H1 (cell line): ENCODE measurements at regions not wholly inside any gene's neighbourhood (a gene's known extent, or its start where the extent isn't known, plus 50 kb on each side); places are given as distances from the start of the nearest gene placed in this dataset.

Experiments
- CTCF ChIA-PET: fragments of 300-600 bp; sonication (Branson Sonifier 250); formaldehyde crosslinking; loops from one replicate; lab custom pipeline; 2021; ENCODE audit not compliant: partially characterized antibody; lab: Charles Lee
- POLR2A ChIA-PET: fragments of 300-600 bp; sonication (Branson Sonifier 250); formaldehyde crosslinking; loops from one replicate; lab custom pipeline; 2021; ENCODE audit warnings: inconsistent platforms; ENCODE audit not compliant: partially characterized antibody; lab: Charles Lee
- DNase-seq, 2 experiments: peaks; one replicate each; pipeline versions ENCODE4 v3.0.0 to v3.0.0-alpha.2; 2010 to 2022; ENCODE audit warnings: low spot score in 2 of 2, low read depth in 1 of 2, mixed read lengths in 1 of 2
- FAIRE-seq: peaks from 2 replicates; lab custom pipeline; 2011; peaks lifted over from hg19 to GRCh38; lab: Jason Lieb, UNC
- H2AFZ ChIP-seq: 2 replicates; pipeline ENCODE4 v1.8.1; 2012; ENCODE audit warnings: low read length, inconsistent platforms
- H2AK5ac ChIP-seq: 2 replicates; pipeline ENCODE4 v1.6.1; 2013; ENCODE audit warnings: low read depth, low read length
- H2BK120ac ChIP-seq: replicated peaks from 2 replicates; pipeline ENCODE3; 2013; ENCODE audit warnings: low read depth, low read length, inconsistent platforms
- H2BK12ac ChIP-seq: 2 replicates; pipeline ENCODE4 v1.6.1; 2013; ENCODE audit warnings: low read depth, low read length
- H2BK15ac ChIP-seq: 2 replicates; pipeline ENCODE4 v1.6.1; 2013; ENCODE audit warnings: low read length
- H2BK20ac ChIP-seq: 2 replicates; pipeline ENCODE4 v1.6.1; 2013; ENCODE audit warnings: low read length
- H2BK5ac ChIP-seq: 2 replicates; pipeline ENCODE4 v1.6.1; 2013; ENCODE audit warnings: low read depth, low read length
- H3K14ac ChIP-seq: 2 replicates; pipeline ENCODE4 v1.6.1; 2013; ENCODE audit warnings: inconsistent platforms; ENCODE audit not compliant: insufficient read length
- H3K18ac ChIP-seq: 2 replicates; pipeline ENCODE4 v1.6.1; 2013; ENCODE audit warnings: low read length; ENCODE audit errors: extremely low read depth
- H3K23ac ChIP-seq: 2 replicates; pipeline ENCODE4 v1.6.1; 2013; ENCODE audit warnings: inconsistent platforms; ENCODE audit not compliant: insufficient read length
- H3K23me2 ChIP-seq: 2 replicates; pipeline ENCODE4 v1.6.1; 2013; ENCODE audit warnings: low read depth, low read length
- H3K27ac ChIP-seq: 2 replicates; pipeline ENCODE4 v1.6.1; 2011; ENCODE audit warnings: low read depth, low read length, inconsistent platforms
- H3K27me3 ChIP-seq, 4 experiments: replicated peaks in 1 of 4; 1 replicate in 1 of 4; 2 replicates in 3 of 4; pipeline versions ENCODE4 v1.6.1 to v1.8.1; 2011 to 2013; ENCODE audit warnings: low read length in 3 of 4, mild to moderate bottlenecking in 3 of 4, inconsistent platforms in 2 of 4, mixed read lengths in 2 of 4, moderate library complexity in 1 of 4; ENCODE audit not compliant: control insufficient read depth in 3 of 4, insufficient read depth in 3 of 4; ENCODE audit errors: extremely low read depth in 1 of 4
- H3K36me3 ChIP-seq, 4 experiments: 2 replicates each; pipeline versions ENCODE4 v1.6.1 to v1.8.1; 2011 to 2013; ENCODE audit warnings: mild to moderate bottlenecking in 4 of 4, low read length in 3 of 4, moderate library complexity in 2 of 4, control low read depth in 1 of 4, inconsistent platforms in 1 of 4; ENCODE audit not compliant: insufficient read depth in 4 of 4, control insufficient read depth in 2 of 4
- H3K4ac ChIP-seq: replicated peaks from 2 replicates; pipeline ENCODE3; 2013; ENCODE audit warnings: low read length, low read depth, mixed read lengths, inconsistent platforms; ENCODE audit not compliant: insufficient read length
- H3K4me1 ChIP-seq, 4 experiments: replicated peaks in 1 of 4; 1 replicate in 1 of 4; 2 replicates in 3 of 4; pipeline versions ENCODE4 v1.6.1 to v1.8.1; 2011 to 2013; ENCODE audit warnings: low read length in 3 of 4, inconsistent platforms in 2 of 4, mixed read lengths in 1 of 4; ENCODE audit not compliant: insufficient read depth in 4 of 4, control insufficient read depth in 3 of 4
- H3K4me2 ChIP-seq, 2 experiments: 2 replicates each; pipeline versions ENCODE4 v1.6.1 to v1.8.1; 2011 to 2013; ENCODE audit warnings: low read depth in 2 of 2, low read length in 2 of 2, control low read depth in 1 of 2, inconsistent platforms in 1 of 2, mild to moderate bottlenecking in 1 of 2; ENCODE audit not compliant: insufficient read depth in 1 of 2
- H3K4me3 ChIP-seq, 4 experiments: fragments of 200-600, 300-600 bp in 1 of 4; sonication (generic), shearing (Covaris generic), sonication (Bioruptor Twin) in 1 of 4; 2 replicates each; pipeline versions ENCODE4 v1.5.1 to v1.8.1; 2011 to 2016; ENCODE audit warnings: low read length in 4 of 4, low read depth in 3 of 4, control low read depth in 2 of 4, inconsistent platforms in 2 of 4, mild to moderate bottlenecking in 2 of 4, mixed read lengths in 1 of 4, moderate library complexity in 1 of 4; ENCODE audit not compliant: insufficient read depth in 2 of 4; ENCODE audit errors: extremely low read depth in 1 of 4
- H3K56ac ChIP-seq: replicated peaks from 2 replicates; pipeline ENCODE3; 2013; ENCODE audit warnings: low read depth, mild to moderate bottlenecking, mixed read lengths, low read length, inconsistent platforms; ENCODE audit not compliant: insufficient read length
- H3K79me1 ChIP-seq: 2 replicates; pipeline ENCODE4 v1.6.1; 2013; ENCODE audit warnings: low read depth, low read length, control low read depth
- H3K79me2 ChIP-seq, 2 experiments: 2 replicates each; pipeline versions ENCODE4 v1.6.1 to v1.8.1; 2012 to 2013; ENCODE audit warnings: low read length in 2 of 2, mild to moderate bottlenecking in 2 of 2, inconsistent platforms in 1 of 2; ENCODE audit not compliant: insufficient read depth in 2 of 2, control insufficient read depth in 1 of 2
- H3K9ac ChIP-seq, 4 experiments: replicated peaks in 1 of 4; 1 replicate in 1 of 4; 2 replicates in 3 of 4; pipeline versions ENCODE4 v1.6.1 to v1.8.1; 2011 to 2013; ENCODE audit warnings: low read depth in 3 of 4, low read length in 3 of 4, control low read depth in 2 of 4, mild to moderate bottlenecking in 2 of 4, moderate library complexity in 2 of 4, inconsistent platforms in 1 of 4; ENCODE audit errors: extremely low read depth in 1 of 4
- H3K9me3 ChIP-seq, 2 experiments: 2 replicates each; pipeline versions ENCODE4 v1.6.1 to v1.8.1; 2012 to 2013; ENCODE audit warnings: mild to moderate bottlenecking in 2 of 2, moderate library complexity in 2 of 2, control low read depth in 1 of 2, inconsistent platforms in 1 of 2, low read depth in 1 of 2, low read length in 1 of 2, mixed read lengths in 1 of 2; ENCODE audit not compliant: insufficient read depth in 2 of 2
- H4K20me1 ChIP-seq, 2 experiments: replicated peaks in 1 of 2; 2 replicates each; pipeline versions ENCODE3 to v1.8.1; 2011 to 2013; ENCODE audit warnings: inconsistent platforms in 2 of 2, low read length in 2 of 2, mild to moderate bottlenecking in 1 of 2; ENCODE audit not compliant: insufficient read depth in 2 of 2, control insufficient read depth in 1 of 2
- H4K5ac ChIP-seq: 2 replicates; pipeline ENCODE4 v1.6.1; 2013; ENCODE audit warnings: low read length, low read depth, mixed read lengths, inconsistent platforms; ENCODE audit not compliant: insufficient read length
- H4K8ac ChIP-seq: 2 replicates; pipeline ENCODE4 v1.8.0; 2013; ENCODE audit warnings: mild to moderate bottlenecking, moderate library complexity, low read length, inconsistent platforms; ENCODE audit not compliant: insufficient read depth; ENCODE audit errors: extremely low read depth
- H4K91ac ChIP-seq: replicated peaks from 2 replicates; pipeline ENCODE3; 2013; ENCODE audit warnings: low read length, mixed read lengths, inconsistent platforms; ENCODE audit not compliant: insufficient read length
- CHD2 ChIP-seq: IDR thresholded peaks from 2 replicates; pipeline ENCODE4 v1.6.1; 2012; ENCODE audit warnings: low read length, improper control_type of control experiment
- CREB1 ChIP-seq: IDR thresholded peaks from 2 replicates; pipeline ENCODE4 v1.6.1; 2012; ENCODE audit warnings: inconsistent platforms
- NRF1 ChIP-seq: IDR thresholded peaks from 2 replicates; pipeline ENCODE4 v1.6.1; 2011; ENCODE audit warnings: mild to moderate bottlenecking, low read depth, low read length, improper control_type of control experiment
- RNF2 ChIP-seq: fragments of 200-900, 300-1000 bp; sonication (generic); IDR thresholded peaks from 2 replicates; pipeline ENCODE4 v1.7.1; 2016; ENCODE audit warnings: borderline replicate concordance, low read depth, mild to moderate bottlenecking, antibody characterized with exemption, low read length; ENCODE audit not compliant: poor library complexity, severe bottlenecking; ENCODE audit errors: missing control alignments
- SP4 ChIP-seq: IDR thresholded peaks from 2 replicates; pipeline ENCODE4 v1.6.1; 2012; ENCODE audit warnings: low read length, inconsistent platforms
- SRF ChIP-seq: IDR thresholded peaks from 2 replicates; pipeline ENCODE4 v1.6.1; 2011; ENCODE audit warnings: mild to moderate bottlenecking, low read depth, low read length, moderate library complexity
- TAF7 ChIP-seq: optimal IDR thresholded peaks from 2 replicates; pipeline ENCODE3; 2011; ENCODE audit warnings: low read depth, mild to moderate bottlenecking, inconsistent platforms, low read length, moderate library complexity, borderline replicate concordance
- WGBS, 2 experiments: shearing (Covaris generic) in 1 of 2; methylation state at CpG; one replicate each; pipeline versions ENCODE4 v1.1.6 to v1.1.7; 2013 to 2015; ENCODE audit warnings: low lambda C conversion rate in 2 of 2, mixed read lengths in 2 of 2, inconsistent platforms in 1 of 2, low coverage in 1 of 2, missing lambda C conversion rate in 1 of 2; ENCODE audit not compliant: insufficient replicate concordance in 2 of 2, insufficient coverage in 1 of 2, insufficient read length in 1 of 2; ENCODE audit errors: extremely low coverage in 1 of 2, missing lambda C conversion rate in 1 of 2; 5-methylcytosine and 5-hydroxymethylcytosine counted together

GRCh38 chr2:42922790-42923579, 130.6 kb upstream of the HAAO start:
- Histone ChIP-seq H3K4me2 (no peak overlapping the region), H4K5ac (no peak overlapping the region), H3K23me2 (no peaks in the 10 kb centered on the region), H2BK20ac (no peak overlapping the region), H2BK15ac (no peak overlapping the region; the same call in 1 of the 2 replicates), H3K27me3 (no peaks in the 10 kb centered on the region), H2AK5ac (no peak overlapping the region), H2BK5ac (no peak overlapping the region), H3K79me1 (no peaks in the 10 kb centered on the region), H4K91ac (no peak overlapping the region), H3K9ac (no peak overlapping the region), H4K20me1 (no peaks in the 10 kb centered on the region), H3K56ac (no peak overlapping the region), H4K8ac (no peak overlapping the region), H3K27ac (no peak overlapping the region), H3K14ac (no peak overlapping the region), H3K36me3 (no peaks in the 10 kb centered on the region), H3K18ac (no peak overlapping the region; the same call in 1 of the 2 replicates), H3K4me3 (no peak overlapping the region), H3K23ac (no peak overlapping the region), H3K9me3 (no peaks in the 10 kb centered on the region), H2AFZ (no peak overlapping the region), H3K79me2 (no peaks in the 10 kb centered on the region), H2BK120ac (peak overlapping the region; percentile 24), H2BK12ac (no peak overlapping the region; the same call in 1 of the 2 replicates), H3K4me1 (peaks cover 14 to 30% (median 20%) of the 10 kb centered on the region in 4 experiments), H3K4ac (no peak overlapping the region)
- ChIA-PET POLR2A (no interaction called here), CTCF (interaction anchor here (0.9 to 9.9 kb wide), 9 partner anchors 8 to 561 kb away, joined by 3 to 69 read pairs (median 4); no protein-coding TSS in a partner anchor)
- DNase-seq (no peak), FAIRE-seq (no peak)
- TF ChIP-seq CHD2 = no peak
- TF ChIP-seq RNF2 = no peak
- TF ChIP-seq TAF7 = no peak
- no peak for TF ChIP-seq NRF1
- no peak for TF ChIP-seq CREB1
- no peak for TF ChIP-seq SP4
- TF ChIP-seq SRF = no peak
- WGBS, 2 experiments = 93% methylated on average over 6 of the region's 6 CpGs; no CpG with 5 or more reads in 1 of the 2 experiments
